ENCODE measurements at regions not wholly inside any gene's neighbourhood (a gene's known extent, or its start where the extent isn't known, plus 50 kb on each side); places are given as distances from the start of the nearest gene placed in this dataset.

GRCh38 chr4:137015426-137016409 is 516.6 kb downstream of the PCDH18 start:
- no peaks in the 10 kb centered on the region for H3K79me2 ChIP-seq (ENCODE audit: control insufficient read depth, low read length)
- no peaks in the 10 kb centered on the region for H3K36me3 ChIP-seq (ENCODE audit: control insufficient read depth, low read length)
- H3K9me2 ChIP-seq (replicated peaks; ENCODE audit: control insufficient read depth, low read length): no peaks in the 10 kb centered on the region
- no peak for TF ChIP-seq EZH2phosphoT487 (IDR thresholded peaks at IDR 0.05; ENCODE audit: borderline replicate concordance, low read length)
- TF ChIP-seq CTCF (IDR thresholded peaks at IDR 0.05; ENCODE audit: low read depth, low read length, poor library complexity, severe bottlenecking): no peak
- no peak overlapping the region for H3K4me2 ChIP-seq (ENCODE audit: low read length)
- no peaks in the 10 kb centered on the region for H3K9me3 ChIP-seq (ENCODE audit: control insufficient read depth, insufficient read depth, low read length)
- H3K27ac ChIP-seq (ENCODE audit: low read depth, low read length): no peak overlapping the region
- H3K27me3 ChIP-seq (ENCODE audit: control insufficient read depth, low read length): no peaks in the 10 kb centered on the region
- H3K4me1 ChIP-seq (ENCODE audit: control insufficient read depth, low read length): no peaks in the 10 kb centered on the region
- no peak overlapping the region for H3K4me3 ChIP-seq (ENCODE audit: low read length)
- H3F3A ChIP-seq (ENCODE audit: control insufficient read depth, insufficient read depth): no peaks in the 10 kb centered on the region
- no peaks in the 10 kb centered on the region for H4K20me1 ChIP-seq (ENCODE audit: control insufficient read depth, insufficient read depth, low read depth, low read length)

GRCh38 chr4:137000432-137000831 is 531.9 kb downstream of the PCDH18 start:
- Histone ChIP-seq H3F3A (ENCODE audit: control insufficient read depth, insufficient read depth) (no peaks in the 10 kb centered on the region), H3K27ac (ENCODE audit: low read depth, low read length) (no peak overlapping the region), H4K20me1 (ENCODE audit: control insufficient read depth, insufficient read depth, low read depth, low read length) (no peaks in the 10 kb centered on the region), H3K4me2 (ENCODE audit: low read length) (no peak overlapping the region), H3K9me2 (replicated peaks; ENCODE audit: control insufficient read depth, low read length) (no peaks in the 10 kb centered on the region), H3K27me3 (ENCODE audit: control insufficient read depth, low read length) (no peaks in the 10 kb centered on the region), H3K4me3 (ENCODE audit: low read length) (no peak overlapping the region), H3K36me3 (ENCODE audit: control insufficient read depth, low read length) (no peaks in the 10 kb centered on the region), H3K9me3 (ENCODE audit: control insufficient read depth, insufficient read depth, low read length) (no peaks in the 10 kb centered on the region; the same call in 1 of the 2 replicates), H3K4me1 (ENCODE audit: control insufficient read depth, low read length) (no peaks in the 10 kb centered on the region), H3K79me2 (ENCODE audit: control insufficient read depth, low read length) (no peaks in the 10 kb centered on the region)
- TF ChIP-seq EZH2phosphoT487 (IDR thresholded peaks at IDR 0.05; ENCODE audit: borderline replicate concordance, low read length) (no peak), CTCF (IDR thresholded peaks at IDR 0.05; ENCODE audit: low read depth, low read length, poor library complexity, severe bottlenecking) (no peak)

GRCh38 chr4:136992032-136992431 is 540.3 kb downstream of the PCDH18 start:
- no peaks in the 10 kb centered on the region for H3K9me3 ChIP-seq (ENCODE audit: control insufficient read depth, insufficient read depth, low read length)
- no peak for TF ChIP-seq CTCF (IDR thresholded peaks at IDR 0.05; ENCODE audit: low read depth, low read length, poor library complexity, severe bottlenecking)
- TF ChIP-seq EZH2phosphoT487 (IDR thresholded peaks at IDR 0.05; ENCODE audit: borderline replicate concordance, low read length): no peak
- no peaks in the 10 kb centered on the region for H3K79me2 ChIP-seq (ENCODE audit: control insufficient read depth, low read length)
- no peaks in the 10 kb centered on the region for H3F3A ChIP-seq (ENCODE audit: control insufficient read depth, insufficient read depth)
- H4K20me1 ChIP-seq (ENCODE audit: control insufficient read depth, insufficient read depth, low read depth, low read length): no peaks in the 10 kb centered on the region
- H3K27me3 ChIP-seq (ENCODE audit: control insufficient read depth, low read length): no peaks in the 10 kb centered on the region
- no peaks in the 10 kb centered on the region for H3K4me1 ChIP-seq (ENCODE audit: control insufficient read depth, low read length)
- H3K9me2 ChIP-seq (replicated peaks; ENCODE audit: control insufficient read depth, low read length): no peaks in the 10 kb centered on the region
- H3K27ac ChIP-seq (ENCODE audit: low read depth, low read length): no peak overlapping the region
- H3K36me3 ChIP-seq (ENCODE audit: control insufficient read depth, low read length): no peaks in the 10 kb centered on the region
- no peak overlapping the region for H3K4me3 ChIP-seq (ENCODE audit: low read length)
- H3K4me2 ChIP-seq (ENCODE audit: low read length): no peak overlapping the region
